Superior temporal gyrus (tissue), 1 donor: ENCODE measurements at regions not wholly inside any gene's neighbourhood (a gene's known extent, or its start where the extent isn't known, plus 50 kb on each side); places are given as distances from the start of the nearest gene placed in this dataset.

Experiments
- DNase-seq: peaks from one replicate; pipeline ENCODE4 v3.0.0-alpha.2; 2016; ENCODE audit errors: extremely low spot score

- DNase-seq: no peak
These were observed 61.1 kb upstream of the TAS2R1 start for GRCh38 chr5:9691261-9691660.

GRCh38 chr5:9690751-9691150, 60.6 kb upstream of the TAS2R1 start:
- no peak for DNase-seq

DNA sequence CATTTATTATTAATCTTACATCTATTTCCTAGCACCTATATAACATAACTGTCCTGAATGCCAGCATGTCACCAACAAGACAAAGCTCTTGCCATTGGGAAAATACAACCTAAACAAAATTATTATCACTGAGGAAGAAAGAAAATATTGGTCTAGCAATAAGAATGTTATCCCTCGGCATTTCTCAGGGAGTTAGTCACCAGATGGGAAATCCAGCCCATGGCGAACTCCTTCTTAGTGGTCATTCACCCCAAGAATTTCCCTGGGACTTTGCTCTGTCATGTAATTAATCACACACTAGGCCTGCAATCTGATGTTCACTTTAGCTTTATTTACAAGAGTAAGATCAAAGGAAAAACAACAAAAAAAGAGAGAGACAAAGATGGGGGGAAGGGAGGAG, 56.1 kb upstream of the TAS2R1 start:
- no peak for DNase-seq

- no peak for DNase-seq
These were observed 51.6 kb upstream of the TAS2R1 start for GRCh38 chr5:9681706-9682105.
